RWPE2 (cell line): ENCODE measurements at regions not wholly inside any gene's neighbourhood (a gene's known extent, or its start where the extent isn't known, plus 50 kb on each side); places are given as distances from the start of the nearest gene placed in this dataset.
A peak's percentile ranks its signal among the peaks of the same experiment; 100 is the strongest.

Experiments
- ATAC-seq: fragments of 200-7000 bp; cut with Tn5 transposase; 3 replicates; pipeline ENCODE4 v1.9.1; 2021; ENCODE audit warnings: low read depth
- DNase-seq: peaks from one replicate; pipeline ENCODE4 v3.0.0-alpha.2; 2020; ENCODE audit warnings: low spot score
- H3K27ac ChIP-seq: fragments of 450-650 bp; 2 replicates; pipeline ENCODE4 v1.5.1; 2017; ENCODE audit warnings: mild to moderate bottlenecking; ENCODE audit not compliant: poor library complexity, severe bottlenecking
- H3K27me3 ChIP-seq: fragments of 250-450 bp; sonication (Bioruptor Pico); 2 replicates; pipeline ENCODE4 v1.5.1; 2021; ENCODE audit warnings: mild to moderate bottlenecking, moderate library complexity; ENCODE audit not compliant: insufficient read depth, poor library complexity, severe bottlenecking
- H3K36me3 ChIP-seq: fragments of 250-450 bp; sonication (Bioruptor Pico); 2 replicates; pipeline ENCODE4 v1.5.1; 2020; ENCODE audit warnings: low read depth, mild to moderate bottlenecking, moderate library complexity
- H3K4me1 ChIP-seq: fragments of 250-450 bp; sonication (Bioruptor Pico); 2 replicates; pipeline ENCODE4 v1.5.1; 2021; ENCODE audit warnings: mild to moderate bottlenecking, moderate library complexity; ENCODE audit not compliant: insufficient read depth, poor library complexity, severe bottlenecking
- H3K4me3 ChIP-seq: fragments of 250-450 bp; sonication (Bioruptor Pico); 2 replicates; pipeline ENCODE4 v1.5.1; 2021; ENCODE audit warnings: mild to moderate bottlenecking, moderate library complexity; ENCODE audit not compliant: severe bottlenecking
- H3K9me3 ChIP-seq: fragments of 250-450 bp; sonication (Bioruptor Pico); 2 replicates; pipeline ENCODE4 v1.5.1; 2021; ENCODE audit warnings: mild to moderate bottlenecking, moderate library complexity; ENCODE audit not compliant: severe bottlenecking
- TF ChIP-seq, protein P1 (sequence below): fragments of 450-650 bp; IDR thresholded peaks from one replicate; pipeline ENCODE4 v1.5.1; 2017; ENCODE audit warnings: mild to moderate bottlenecking, moderate library complexity; ENCODE audit not compliant: poor library complexity, severe bottlenecking

GRCh38 chr2:203813684-203814083, 53.9 kb upstream of the CTLA4 start:
- no peaks in the 10 kb centered on the region for H3K36me3 ChIP-seq
- no peaks in the 10 kb centered on the region for H3K27me3 ChIP-seq
- H3K4me1 ChIP-seq = peaks cover 17% of the 10 kb centered on the region
- H3K27ac ChIP-seq = no peak overlapping the region
- DNase-seq (no peak), ATAC-seq (no peak)
- no peaks in the 10 kb centered on the region for H3K9me3 ChIP-seq
- no peak overlapping the region for H3K4me3 ChIP-seq
- TF ChIP-seq, protein P1, sequence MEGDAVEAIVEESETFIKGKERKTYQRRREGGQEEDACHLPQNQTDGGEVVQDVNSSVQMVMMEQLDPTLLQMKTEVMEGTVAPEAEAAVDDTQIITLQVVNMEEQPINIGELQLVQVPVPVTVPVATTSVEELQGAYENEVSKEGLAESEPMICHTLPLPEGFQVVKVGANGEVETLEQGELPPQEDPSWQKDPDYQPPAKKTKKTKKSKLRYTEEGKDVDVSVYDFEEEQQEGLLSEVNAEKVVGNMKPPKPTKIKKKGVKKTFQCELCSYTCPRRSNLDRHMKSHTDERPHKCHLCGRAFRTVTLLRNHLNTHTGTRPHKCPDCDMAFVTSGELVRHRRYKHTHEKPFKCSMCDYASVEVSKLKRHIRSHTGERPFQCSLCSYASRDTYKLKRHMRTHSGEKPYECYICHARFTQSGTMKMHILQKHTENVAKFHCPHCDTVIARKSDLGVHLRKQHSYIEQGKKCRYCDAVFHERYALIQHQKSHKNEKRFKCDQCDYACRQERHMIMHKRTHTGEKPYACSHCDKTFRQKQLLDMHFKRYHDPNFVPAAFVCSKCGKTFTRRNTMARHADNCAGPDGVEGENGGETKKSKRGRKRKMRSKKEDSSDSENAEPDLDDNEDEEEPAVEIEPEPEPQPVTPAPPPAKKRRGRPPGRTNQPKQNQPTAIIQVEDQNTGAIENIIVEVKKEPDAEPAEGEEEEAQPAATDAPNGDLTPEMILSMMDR = no peak

DNA sequence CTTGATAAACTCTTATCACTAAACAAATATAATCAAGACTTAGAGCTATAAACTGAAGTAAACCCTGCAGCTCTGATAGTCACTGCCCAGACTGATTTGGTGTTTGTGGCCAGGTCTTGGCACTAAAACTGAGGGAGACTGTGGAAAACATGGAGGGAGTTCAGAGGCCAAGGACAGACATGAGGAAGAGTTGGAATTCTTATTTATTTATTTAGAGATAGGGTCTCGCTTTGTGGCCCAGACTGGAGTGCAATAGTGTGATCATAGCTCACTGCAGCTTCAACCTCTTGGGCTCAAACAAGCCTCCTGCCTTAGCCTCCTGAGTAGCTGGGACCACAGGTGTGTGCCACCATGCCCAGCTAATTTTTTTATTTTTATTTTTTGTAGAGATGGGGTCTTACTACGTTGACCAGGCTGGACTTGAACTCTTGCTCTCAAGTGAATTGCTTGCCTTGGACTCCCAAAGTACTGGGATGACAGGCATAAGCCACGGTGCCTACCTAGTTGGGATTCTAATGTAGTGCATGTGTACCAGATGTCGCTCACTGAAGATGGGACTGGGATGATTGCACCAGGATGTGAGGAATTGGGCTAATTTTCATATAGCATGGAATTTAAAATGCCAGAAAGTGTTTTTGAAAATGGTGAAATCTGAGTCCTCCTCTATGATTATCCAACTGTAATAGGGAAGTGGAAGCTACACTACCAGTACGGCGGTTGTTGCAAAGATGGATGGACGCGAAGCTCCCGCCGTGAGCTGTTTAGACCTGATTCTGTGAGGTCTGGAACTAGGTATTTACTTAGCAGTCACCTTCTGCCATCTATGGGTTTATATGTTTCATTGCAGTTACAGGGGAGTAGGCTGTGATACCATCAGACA, 52.7 kb upstream of the CTLA4 start:
- Histone ChIP-seq H3K27me3 (no peaks in the 10 kb centered on the region), H3K9me3 (no peaks in the 10 kb centered on the region), H3K4me3 (no peak overlapping the region), H3K27ac (no peak overlapping the region), H3K36me3 (no peaks in the 10 kb centered on the region), H3K4me1 (peaks cover 10% of the 10 kb centered on the region)
- TF ChIP-seq, protein P1 = peak; percentile 87
- ATAC-seq (peak; percentile 80), DNase-seq (no peak)

GRCh38 chr2:203815541-203815898, 52.1 kb upstream of the CTLA4 start:
- Histone ChIP-seq H3K9me3 (no peaks in the 10 kb centered on the region), H3K4me3 (no peak overlapping the region), H3K36me3 (no peaks in the 10 kb centered on the region), H3K27ac (no peak overlapping the region), H3K27me3 (no peaks in the 10 kb centered on the region), H3K4me1 (peaks cover 10% of the 10 kb centered on the region)
- no peak for DNase-seq
- TF ChIP-seq, protein P1 = peak; percentile 66
- ATAC-seq = no peak

DNA sequence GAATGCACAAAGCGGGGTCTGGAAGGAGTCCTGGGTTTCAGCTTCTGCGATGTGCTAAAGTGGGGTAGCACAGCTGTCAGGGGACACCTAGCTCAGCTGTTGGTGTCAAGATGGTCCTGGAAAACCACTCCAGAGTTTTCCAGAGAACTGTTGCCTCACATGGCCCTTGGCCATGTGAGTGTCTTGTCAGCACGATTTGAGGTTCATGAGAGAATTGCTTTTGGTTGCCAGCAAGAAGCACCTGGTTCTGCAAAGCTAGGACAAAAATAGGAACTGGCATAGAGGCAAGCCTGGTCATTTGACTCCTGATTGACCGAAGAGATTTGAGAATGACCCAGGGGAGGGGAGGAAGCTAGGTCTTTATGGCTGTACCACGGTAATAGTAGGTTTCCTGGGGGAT, 50.4 kb upstream of the CTLA4 start:
- Histone ChIP-seq H3K4me3 (no peak overlapping the region), H3K4me1 (no peaks in the 10 kb centered on the region), H3K27ac (no peak overlapping the region), H3K36me3 (no peaks in the 10 kb centered on the region), H3K9me3 (no peaks in the 10 kb centered on the region), H3K27me3 (no peaks in the 10 kb centered on the region)
- DNase-seq (no peak), ATAC-seq (no peak)
- TF ChIP-seq, protein P1 = no peak
